ENCODE measurements at regions not wholly inside any gene's neighbourhood (a gene's known extent, or its start where the extent isn't known, plus 50 kb on each side); places are given as distances from the start of the nearest gene placed in this dataset.

DNA sequence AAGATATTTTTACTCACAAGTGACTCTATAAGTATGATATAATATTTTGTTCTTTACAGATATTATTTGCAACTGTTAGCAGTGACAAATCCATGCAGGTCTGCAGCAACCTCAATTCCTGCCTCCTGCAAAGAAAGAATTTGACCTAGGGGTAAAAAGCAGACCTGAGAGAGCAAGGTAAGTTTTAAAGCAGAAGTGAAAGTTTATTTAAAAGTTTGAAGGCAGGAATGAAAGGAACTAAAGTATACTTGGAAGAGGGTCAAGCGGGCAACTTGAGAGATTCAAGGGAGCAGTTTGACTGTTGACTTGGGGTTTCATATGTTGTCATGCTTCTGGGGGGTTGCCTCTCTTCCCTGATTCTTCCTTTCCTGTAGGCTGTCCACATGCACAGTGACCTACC, 520.1 kb upstream of the PCDH20 start:
- TF ChIP-seq, protein P1, sequence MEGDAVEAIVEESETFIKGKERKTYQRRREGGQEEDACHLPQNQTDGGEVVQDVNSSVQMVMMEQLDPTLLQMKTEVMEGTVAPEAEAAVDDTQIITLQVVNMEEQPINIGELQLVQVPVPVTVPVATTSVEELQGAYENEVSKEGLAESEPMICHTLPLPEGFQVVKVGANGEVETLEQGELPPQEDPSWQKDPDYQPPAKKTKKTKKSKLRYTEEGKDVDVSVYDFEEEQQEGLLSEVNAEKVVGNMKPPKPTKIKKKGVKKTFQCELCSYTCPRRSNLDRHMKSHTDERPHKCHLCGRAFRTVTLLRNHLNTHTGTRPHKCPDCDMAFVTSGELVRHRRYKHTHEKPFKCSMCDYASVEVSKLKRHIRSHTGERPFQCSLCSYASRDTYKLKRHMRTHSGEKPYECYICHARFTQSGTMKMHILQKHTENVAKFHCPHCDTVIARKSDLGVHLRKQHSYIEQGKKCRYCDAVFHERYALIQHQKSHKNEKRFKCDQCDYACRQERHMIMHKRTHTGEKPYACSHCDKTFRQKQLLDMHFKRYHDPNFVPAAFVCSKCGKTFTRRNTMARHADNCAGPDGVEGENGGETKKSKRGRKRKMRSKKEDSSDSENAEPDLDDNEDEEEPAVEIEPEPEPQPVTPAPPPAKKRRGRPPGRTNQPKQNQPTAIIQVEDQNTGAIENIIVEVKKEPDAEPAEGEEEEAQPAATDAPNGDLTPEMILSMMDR (conservative IDR thresholded peaks at IDR 0.05): no peak
- no peak for TF ChIP-seq ZFX (IDR thresholded peaks at IDR 0.05)

Data from C4-2B (cell line).